Hematopoietic multipotent progenitor cell treated with erythropoietin and hydrocortisone succinate and interleukin-3 and kit ligand, for 17 days (in vitro differentiated cells): ENCODE measurements at regions not wholly inside any gene's neighbourhood (a gene's known extent, or its start where the extent isn't known, plus 50 kb on each side); places are given as distances from the start of the nearest gene placed in this dataset.

Source experiments
- DNase-seq: peaks from one replicate; pipeline ENCODE4 v3.0.0-alpha.2; 2015; ENCODE audit warnings: low spot score

GRCh38 chr20:39310363-39310995 lies 348.3 kb downstream of the DHX35 start:
- no peak for DNase-seq

DNA sequence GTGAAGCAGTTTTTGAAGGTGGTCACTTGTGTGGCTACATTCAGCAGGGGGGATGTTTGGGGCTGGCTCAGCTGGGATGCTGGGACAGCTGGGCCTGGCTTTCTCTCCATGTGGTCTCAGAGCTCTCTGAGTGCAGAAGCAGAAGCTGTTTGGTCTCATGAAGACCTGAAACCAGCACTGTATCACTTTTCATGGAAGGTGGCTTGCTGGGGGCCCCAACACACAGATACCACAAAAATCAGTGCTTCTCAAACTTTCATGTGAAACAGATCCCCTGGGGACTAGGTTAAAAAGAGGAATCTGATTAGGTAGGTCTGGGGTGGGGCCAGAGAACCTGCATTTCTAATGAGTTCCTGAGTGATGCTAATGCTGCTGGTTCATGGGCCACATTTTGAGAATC lies 347.3 kb downstream of the DHX35 start:
- no peak for DNase-seq

GRCh38 chr20:39302312-39302711 lies 340.2 kb downstream of the DHX35 start:
- DNase-seq = no peak

DNA sequence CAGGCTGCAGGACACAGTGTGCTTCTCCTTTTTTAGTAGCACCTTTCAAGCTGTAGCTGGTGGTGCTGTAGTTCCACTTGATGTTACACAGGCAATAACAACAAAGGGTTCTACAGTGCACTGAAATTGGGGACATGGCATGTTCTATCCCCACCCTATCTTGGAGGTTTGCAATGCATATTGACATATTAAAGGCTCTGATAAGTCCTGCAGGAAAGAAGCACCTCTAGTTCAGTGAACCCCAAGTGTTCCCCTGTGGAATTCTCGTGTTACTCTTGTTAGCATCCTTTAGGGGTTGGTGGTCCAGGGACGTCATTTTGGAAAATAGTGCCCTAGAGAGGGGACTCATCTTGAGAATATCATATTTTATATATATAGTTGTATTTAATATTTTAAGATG lies 337.6 kb downstream of the DHX35 start:
- DNase-seq = no peak

DNA sequence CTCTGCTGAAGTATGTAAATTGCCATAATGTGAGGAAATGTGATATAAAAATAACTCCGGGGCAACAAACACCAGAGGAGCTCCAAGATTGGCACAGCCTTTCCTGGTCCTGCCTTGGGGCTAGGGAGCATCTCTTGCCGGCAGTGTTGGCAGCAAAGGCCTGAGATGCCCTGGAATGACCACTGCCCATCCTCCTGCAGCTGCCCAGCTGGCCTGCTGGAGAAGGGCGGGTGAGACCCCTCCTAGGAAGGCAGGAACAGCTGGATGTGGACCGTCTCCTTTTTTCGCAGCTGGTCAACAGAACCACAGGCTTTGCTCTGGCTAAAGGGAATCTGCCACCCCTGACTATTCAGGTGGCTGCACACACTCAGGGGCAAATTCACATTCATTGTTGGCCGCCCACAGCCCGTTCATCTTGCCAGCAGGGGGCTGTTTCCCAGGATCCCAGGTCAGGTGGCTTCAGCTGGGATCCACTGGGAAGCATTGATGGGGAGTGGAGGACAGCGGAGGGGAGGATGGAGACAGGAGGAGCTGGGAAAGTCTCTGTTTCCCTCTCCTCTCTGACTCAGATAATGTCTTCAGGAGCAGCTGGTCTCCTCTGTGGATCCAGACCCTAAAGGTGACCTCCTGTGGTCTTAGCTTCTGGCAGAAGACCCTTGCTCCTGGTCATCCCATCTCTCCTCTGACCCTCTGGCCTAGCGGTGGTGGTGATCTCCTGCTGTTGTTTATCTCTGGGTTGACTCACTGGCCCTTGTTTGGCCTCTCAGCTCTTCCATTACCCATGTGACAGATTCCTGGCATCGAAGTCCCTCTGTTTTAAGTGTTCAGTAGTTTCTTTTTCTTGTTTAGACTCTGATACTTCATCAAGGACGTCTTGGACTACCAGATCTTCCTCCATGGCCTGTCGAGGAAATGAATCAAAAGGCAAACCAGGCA lies 336.7 kb downstream of the DHX35 start:
- no peak for DNase-seq

DNA sequence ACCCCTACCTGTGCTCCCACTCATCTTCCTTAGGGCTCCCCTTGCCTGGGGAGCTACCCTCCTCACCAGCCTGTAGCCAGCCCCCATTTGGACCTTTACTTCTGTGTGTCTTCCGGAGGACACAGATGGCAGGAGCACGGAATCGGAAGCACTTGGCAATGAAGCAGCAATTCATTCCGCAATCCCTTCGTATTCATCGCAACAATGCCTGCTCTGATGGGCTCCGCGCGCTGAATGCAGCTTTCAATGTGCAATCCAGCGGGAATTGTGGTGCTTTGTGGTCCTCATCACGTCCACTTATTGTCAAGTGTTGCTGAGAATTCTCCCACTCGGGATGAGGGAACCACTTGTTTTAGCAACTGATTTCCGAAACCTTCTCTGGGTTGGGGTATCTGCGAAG lies 336.0 kb downstream of the DHX35 start:
- no peak for DNase-seq

DNA sequence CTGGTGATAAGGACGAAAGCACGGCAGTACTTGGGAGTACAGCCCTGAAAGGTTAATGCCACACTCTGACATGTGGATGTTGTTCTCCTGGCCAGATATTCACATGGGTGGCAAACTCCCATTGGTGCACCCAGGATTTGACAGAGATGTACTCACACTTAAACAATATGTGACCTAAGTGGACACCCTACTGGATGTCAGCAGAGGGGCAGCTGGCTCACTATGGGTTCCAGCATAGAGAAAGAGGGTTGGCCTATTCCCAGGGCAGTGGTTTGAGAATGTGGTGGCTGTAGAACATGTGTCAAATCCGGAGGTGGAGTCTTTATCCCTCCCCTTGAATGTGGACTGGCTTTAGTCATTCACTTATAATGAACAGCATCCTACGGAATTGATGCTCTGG lies 333.2 kb downstream of the DHX35 start:
- no peak for DNase-seq

DNA sequence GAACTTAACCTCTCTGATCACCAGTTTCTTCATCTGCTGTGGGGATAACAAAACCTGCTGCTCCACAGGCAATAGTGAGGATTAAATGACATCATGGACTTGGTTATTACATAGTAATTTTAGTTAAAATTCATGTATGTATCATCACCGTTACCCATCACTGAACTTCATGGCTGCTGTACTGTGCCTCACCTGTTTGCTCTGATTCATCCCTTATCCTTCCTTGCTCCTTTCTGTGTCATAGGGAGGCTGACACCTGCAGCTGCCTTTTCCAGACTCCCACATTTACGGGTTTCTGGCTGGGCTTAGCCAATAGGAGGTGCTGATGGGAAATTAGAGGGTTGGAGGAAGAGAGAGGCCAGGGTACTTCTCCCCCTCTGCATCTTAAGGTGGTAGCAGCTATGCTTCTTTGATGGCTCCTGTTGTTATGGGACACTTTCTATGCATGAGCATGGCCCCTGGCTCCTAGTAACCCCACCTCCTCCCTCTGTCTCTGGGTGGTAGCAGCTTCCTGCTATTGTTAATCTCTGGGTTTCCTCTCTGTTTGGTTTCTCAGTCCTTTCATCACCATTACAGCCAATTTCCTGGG lies 332.1 kb downstream of the DHX35 start:
- DNase-seq = no peak

DNA sequence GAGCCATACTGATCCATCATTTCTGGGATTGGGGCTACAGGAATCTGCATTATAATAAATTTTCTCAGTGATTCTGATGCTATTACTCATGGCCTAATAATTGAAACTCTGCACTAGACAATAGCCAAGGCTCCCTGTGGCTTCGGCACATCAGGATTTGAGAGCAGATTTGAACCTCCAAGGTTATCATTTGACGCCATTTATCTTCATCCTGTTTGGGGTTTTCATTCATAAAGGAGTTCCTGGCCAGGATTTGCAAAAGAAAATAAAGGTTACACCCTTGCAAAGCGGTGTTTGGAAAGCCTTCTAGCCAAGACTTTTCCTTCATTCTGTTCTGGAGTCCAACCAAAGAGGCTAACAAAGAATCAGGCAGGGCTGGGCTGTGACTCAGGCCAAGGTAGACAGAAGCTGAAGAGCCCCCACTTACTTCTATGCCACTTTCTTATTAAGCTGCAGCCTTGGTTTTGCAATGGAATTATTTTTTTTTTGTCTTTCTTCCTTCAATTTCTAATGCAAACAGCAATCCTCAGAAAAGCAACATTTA lies 330.1 kb downstream of the DHX35 start:
- DNase-seq = no peak

- DNase-seq = no peak
These were observed 329.2 kb downstream of the DHX35 start for GRCh38 chr20:39291301-39291700.

DNA sequence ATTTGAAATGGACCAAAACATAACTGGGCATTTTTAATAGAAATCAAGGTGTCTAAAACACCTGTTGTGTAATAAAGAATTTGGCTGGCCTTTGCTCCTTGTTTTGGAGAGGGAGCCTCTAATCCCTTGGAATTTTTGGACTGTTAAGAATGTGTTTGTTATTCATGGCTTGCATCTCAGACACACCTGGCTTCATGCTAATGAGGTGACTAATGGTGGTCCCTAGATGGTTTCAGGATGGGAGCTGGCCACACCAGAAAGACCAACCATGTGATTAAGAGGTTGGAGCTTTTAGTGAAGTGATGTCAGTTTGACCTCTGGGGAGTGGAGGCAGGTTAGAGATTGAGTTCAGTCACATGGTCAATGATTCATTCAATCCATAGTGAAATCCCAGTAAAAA lies 328.4 kb downstream of the DHX35 start:
- no peak for DNase-seq

DNA sequence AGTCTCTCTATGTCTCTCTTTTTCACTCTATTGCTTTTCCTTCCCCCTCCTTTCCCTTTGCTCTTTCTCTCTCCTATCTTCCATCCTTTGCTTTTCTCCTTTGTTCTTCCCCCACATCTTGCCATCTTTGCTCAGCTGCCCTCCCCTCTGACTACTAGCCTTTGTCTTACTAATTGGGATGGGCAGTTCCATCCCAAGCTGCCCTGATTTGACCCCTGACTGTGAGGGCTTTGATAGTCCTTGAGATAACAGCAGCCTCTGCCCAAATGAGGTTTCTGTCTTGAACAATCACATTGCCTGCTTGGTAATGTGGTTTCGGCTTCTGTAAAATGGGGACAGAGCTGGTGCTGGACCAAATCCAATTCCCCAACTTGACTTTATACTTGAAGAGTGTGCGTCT lies 327.7 kb downstream of the DHX35 start:
- DNase-seq = no peak

- DNase-seq = no peak
These were observed 327.2 kb downstream of the DHX35 start for GRCh38 chr20:39289316-39289715.

GRCh38 chr20:39283464-39283863 lies 321.3 kb downstream of the DHX35 start:
- DNase-seq = no peak

DNA sequence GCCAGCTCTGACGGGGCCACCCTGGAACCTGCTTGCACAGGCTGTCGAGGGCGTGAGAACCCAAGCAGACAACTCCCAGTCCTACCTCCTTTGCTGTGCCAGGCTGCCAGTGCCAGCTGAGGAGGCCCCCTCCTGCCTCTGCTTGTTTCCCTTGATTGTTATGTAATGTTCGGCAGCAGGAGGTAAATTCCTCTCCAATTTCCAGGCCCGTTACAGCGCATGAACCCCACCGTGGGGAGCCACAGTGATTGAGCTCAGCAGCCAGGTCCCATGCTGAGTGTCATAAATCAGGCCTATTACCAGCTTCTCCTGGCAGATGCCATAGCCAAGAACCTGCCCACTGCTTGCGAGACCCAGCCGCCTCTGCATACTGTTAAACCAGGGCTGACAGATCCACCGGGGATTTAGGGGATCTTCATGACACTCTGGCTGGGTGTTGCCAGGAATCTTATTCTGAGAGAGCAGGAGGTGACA lies 320.5 kb downstream of the DHX35 start:
- DNase-seq = no peak

DNA sequence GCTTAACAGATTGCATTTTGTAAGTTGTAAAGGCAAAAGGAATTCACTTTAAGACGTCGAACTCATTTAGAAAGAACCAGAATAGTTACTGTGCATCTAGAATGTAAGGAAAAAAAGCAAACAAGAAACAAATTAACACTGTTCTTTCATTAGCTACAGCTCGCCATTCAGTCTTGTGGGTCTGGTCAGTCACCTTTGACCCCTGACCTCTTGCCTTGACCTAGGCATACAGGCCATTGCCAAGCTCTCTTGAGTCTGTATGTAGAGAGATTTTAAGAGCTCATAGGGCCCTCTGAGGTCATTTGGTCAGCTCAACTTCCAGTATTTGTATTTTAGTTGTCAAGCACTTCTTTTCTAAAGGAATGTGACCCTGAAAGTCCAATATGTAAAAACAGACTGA lies 318.7 kb downstream of the DHX35 start:
- no peak for DNase-seq

DNA sequence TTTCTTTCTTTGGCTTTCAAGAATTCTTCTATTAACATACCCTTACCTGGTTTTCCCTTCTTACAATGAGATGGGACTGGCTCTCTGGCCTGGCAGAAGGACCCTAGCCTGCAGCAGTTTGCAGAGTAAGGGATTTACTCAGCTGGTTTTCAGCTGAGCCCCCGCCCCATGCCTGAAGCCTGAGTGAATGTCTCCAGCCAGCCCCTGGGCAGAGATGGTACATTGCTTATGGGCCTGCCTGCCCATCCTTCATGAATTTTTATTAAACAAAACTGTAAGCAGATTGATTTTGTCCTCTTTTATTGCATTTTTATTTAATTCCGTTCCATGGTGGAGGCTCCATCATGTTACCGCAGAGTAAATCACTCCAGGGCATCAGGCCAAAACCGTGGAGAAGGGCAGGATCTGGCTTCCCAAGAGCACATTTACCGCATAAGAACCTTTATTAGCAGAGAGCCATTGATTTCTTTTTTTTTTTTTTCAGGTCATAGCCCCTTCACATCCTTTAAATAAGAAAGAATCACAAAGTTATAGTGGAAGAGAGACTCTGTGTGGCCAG lies 316.2 kb downstream of the DHX35 start:
- DNase-seq = no peak

- DNase-seq = no peak
These were observed 315.0 kb downstream of the DHX35 start for GRCh38 chr20:39277185-39277584.

DNA sequence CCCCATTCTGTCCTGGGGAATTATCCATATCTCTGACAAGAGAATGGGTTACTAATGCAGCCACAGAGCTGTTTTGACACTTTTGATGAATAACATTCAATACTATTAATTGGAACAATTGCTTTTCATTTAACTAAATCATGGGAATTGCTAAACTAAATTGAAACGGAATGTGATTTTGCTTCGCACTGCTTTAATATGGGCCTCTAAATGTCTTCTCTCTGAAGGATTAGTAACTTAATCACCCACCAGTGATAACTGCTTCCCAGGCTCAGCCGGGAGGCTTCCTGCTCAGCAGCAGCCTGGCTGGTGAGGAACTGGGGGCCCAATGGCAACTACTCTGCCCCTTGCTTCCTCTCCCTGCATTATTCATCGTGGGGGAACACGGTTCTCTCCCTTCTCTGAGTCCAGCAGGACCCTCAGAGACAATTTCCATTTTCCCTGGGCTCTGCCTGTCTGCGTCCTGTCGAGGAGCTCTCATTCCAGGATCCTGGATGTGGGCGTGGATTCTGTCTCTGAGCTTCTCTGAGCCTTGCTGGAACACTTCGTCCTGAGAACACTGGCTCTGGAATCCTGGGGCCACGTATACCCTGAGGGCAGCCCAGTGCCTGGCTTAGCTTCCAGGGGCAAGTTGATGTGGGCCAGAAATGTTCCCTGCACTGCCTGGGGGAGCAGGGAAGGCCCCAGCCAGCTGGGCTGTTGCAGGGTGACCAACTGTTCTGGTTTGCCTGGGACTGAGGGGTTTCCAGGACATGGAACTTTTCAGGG lies 308.9 kb downstream of the DHX35 start:
- DNase-seq = no peak

GRCh38 chr20:39269493-39270217 lies 307.5 kb downstream of the DHX35 start:
- no peak for DNase-seq

DNA sequence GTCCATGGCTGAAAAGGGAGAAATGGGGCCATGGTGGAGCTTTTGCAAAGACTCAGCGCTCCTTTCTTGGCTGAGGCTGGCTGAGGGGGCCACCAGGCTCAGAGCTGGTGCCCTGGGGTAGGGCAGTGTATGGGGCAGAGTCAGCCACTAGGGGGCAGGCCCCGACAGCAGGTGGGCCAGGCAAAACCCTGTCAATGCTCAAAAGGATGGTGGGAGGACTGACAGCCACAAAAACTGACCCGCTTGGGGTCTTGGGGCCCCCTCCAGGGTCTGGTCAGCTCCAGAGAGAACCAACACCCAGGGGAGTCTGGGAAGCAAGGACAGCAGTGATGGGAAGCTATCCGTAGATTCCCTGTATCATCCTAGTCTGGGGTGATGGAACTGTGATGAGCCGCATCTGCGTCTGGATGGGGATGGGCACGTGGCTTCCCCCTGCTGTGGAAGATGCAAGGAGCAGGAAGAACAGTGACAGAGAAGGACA lies 306.9 kb downstream of the DHX35 start:
- DNase-seq = no peak
